C4-2B (cell line): ENCODE measurements at regions not wholly inside any gene's neighbourhood (a gene's known extent, or its start where the extent isn't known, plus 50 kb on each side); places are given as distances from the start of the nearest gene placed in this dataset.

ENCODE experiments used
- CTCF ChIP-seq: fragments of 450-650 bp; conservative IDR thresholded peaks from 2 replicates; pipeline ENCODE4 v1.5.1; 2017; ENCODE audit warnings: mild to moderate bottlenecking
- ZFX ChIP-seq: fragments of 450-650 bp; IDR thresholded peaks from 2 replicates; pipeline ENCODE4 v1.6.1; 2017

DNA sequence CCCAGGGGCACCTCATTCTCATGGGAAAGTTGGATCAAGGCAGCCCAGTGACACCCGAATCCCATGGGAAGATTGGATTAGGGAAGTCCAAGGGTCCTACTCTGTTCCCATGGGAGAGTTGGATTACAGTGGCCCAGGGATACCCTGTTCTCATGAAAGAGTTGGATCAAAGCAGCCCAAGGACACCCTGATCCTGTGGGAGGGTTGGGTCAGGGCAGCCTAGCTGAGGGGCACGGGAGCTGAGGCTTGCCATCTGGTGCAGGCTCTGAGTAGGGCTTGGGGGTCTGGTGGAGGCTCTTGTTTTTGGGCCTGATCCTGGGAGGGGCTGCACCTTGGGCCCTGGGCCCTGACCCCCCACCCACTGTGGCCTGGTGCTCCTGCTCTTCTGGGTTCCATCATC, 87.1 kb downstream of the ACKR3 start:
- TF ChIP-seq CTCF (no peak), ZFX (no peak)
